Neuronal stem cell (in vitro differentiated cells): ENCODE measurements at regions not wholly inside any gene's neighbourhood (a gene's known extent, or its start where the extent isn't known, plus 50 kb on each side); places are given as distances from the start of the nearest gene placed in this dataset.
"Not testable (repeated sequence)": the region's sequence is repeated elsewhere in the genome, so short reads cannot be mapped to it uniquely, and the experiment has no call there.

ENCODE experiments used
- DNase-seq: peaks from one replicate; pipeline ENCODE4 v3.0.0-alpha.2; 2013; ENCODE audit warnings: low spot score
- H2AFZ ChIP-seq: one replicate; pipeline ENCODE4 v1.6.1; 2013; ENCODE audit warnings: mild to moderate bottlenecking, low read length, inconsistent platforms
- H2AK5ac ChIP-seq: 2 replicates; pipeline ENCODE4 v1.6.1; 2013; ENCODE audit warnings: low read depth, mild to moderate bottlenecking, inconsistent platforms, low read length, moderate library complexity, mixed read lengths
- H2BK120ac ChIP-seq: 2 replicates; pipeline ENCODE4 v1.6.1; 2013; ENCODE audit warnings: low read depth, mild to moderate bottlenecking, inconsistent platforms, low read length, moderate library complexity, mixed read lengths
- H2BK12ac ChIP-seq: one replicate; pipeline ENCODE4 v1.6.1; 2013; ENCODE audit warnings: low read length, inconsistent platforms
- H2BK15ac ChIP-seq: 2 replicates; pipeline ENCODE4 v1.6.1; 2013; ENCODE audit warnings: mild to moderate bottlenecking, low read length, inconsistent platforms, mixed read lengths
- H2BK5ac ChIP-seq: one replicate; pipeline ENCODE4 v1.6.1; 2013; ENCODE audit warnings: inconsistent platforms, mild to moderate bottlenecking, low read length, moderate library complexity
- H3K14ac ChIP-seq: one replicate; pipeline ENCODE4 v1.6.1; 2013; ENCODE audit warnings: low read length, inconsistent platforms
- H3K18ac ChIP-seq: 2 replicates; pipeline ENCODE4 v1.6.1; 2013; ENCODE audit warnings: low read length, inconsistent platforms
- H3K23ac ChIP-seq: 2 replicates; pipeline ENCODE4 v1.6.1; 2013; ENCODE audit warnings: low read depth, mild to moderate bottlenecking, mixed read lengths, low read length, inconsistent platforms; ENCODE audit not compliant: poor library complexity
- H3K27ac ChIP-seq: replicated peaks from 3 replicates; pipeline ENCODE4 v1.5.1; 2013; ENCODE audit warnings: low read length, inconsistent platforms
- H3K27me3 ChIP-seq, 3 experiments: 2 replicates each; pipeline ENCODE4 v1.6.1; 2013; ENCODE audit warnings: low read length in 3 of 3, mild to moderate bottlenecking in 2 of 3, inconsistent platforms in 1 of 3, low read depth in 1 of 3, mixed read lengths in 1 of 3, moderate library complexity in 1 of 3; ENCODE audit not compliant: control insufficient read depth in 3 of 3, insufficient read depth in 3 of 3
- H3K36me3 ChIP-seq, 2 donors: replicated peaks in 1 of 2; 2 replicates each; pipeline ENCODE4 v1.6.1; 2013; ENCODE audit warnings: low read length in 2 of 2; ENCODE audit not compliant: control insufficient read depth in 2 of 2, insufficient read depth in 2 of 2
- H3K4ac ChIP-seq: 2 replicates; pipeline ENCODE4 v1.6.1; 2013; ENCODE audit warnings: inconsistent platforms, mild to moderate bottlenecking, low read length, moderate library complexity
- H3K4me1 ChIP-seq, 2 donors: 1 replicate in 1 of 2; 2 replicates in 1 of 2; pipeline ENCODE4 v1.6.1; 2013; ENCODE audit warnings: low read length in 2 of 2, low read depth in 1 of 2; ENCODE audit not compliant: control insufficient read depth in 2 of 2, insufficient read depth in 1 of 2
- H3K4me2 ChIP-seq: one replicate; pipeline ENCODE4 v1.6.1; 2013; ENCODE audit warnings: mild to moderate bottlenecking, low read length, inconsistent platforms; ENCODE audit not compliant: insufficient read depth, poor library complexity, severe bottlenecking
- H3K4me3 ChIP-seq, 2 donors: 2 replicates each; pipeline ENCODE4 v1.5.1; 2013; ENCODE audit warnings: low read length in 2 of 2, mild to moderate bottlenecking in 2 of 2, inconsistent platforms in 1 of 2, moderate library complexity in 1 of 2
- H3K79me1 ChIP-seq: one replicate; pipeline ENCODE4 v1.6.1; 2013; ENCODE audit warnings: low read depth, mild to moderate bottlenecking, inconsistent platforms, low read length, moderate library complexity
- H3K9ac ChIP-seq: one replicate; pipeline ENCODE4 v1.6.1; 2013; ENCODE audit warnings: mild to moderate bottlenecking, low read depth, low read length, inconsistent platforms; ENCODE audit not compliant: poor library complexity
- H3K9me3 ChIP-seq, 2 donors: replicated peaks in 1 of 2; 2 replicates each; pipeline versions ENCODE3 to v1.6.1; 2013; ENCODE audit warnings: low read length in 2 of 2, mild to moderate bottlenecking in 2 of 2, inconsistent platforms in 1 of 2, low read depth in 1 of 2, mixed read lengths in 1 of 2, moderate library complexity in 1 of 2; ENCODE audit not compliant: control insufficient read depth in 2 of 2, insufficient read depth in 1 of 2
- H4K8ac ChIP-seq: one replicate; pipeline ENCODE4 v1.6.1; 2013; ENCODE audit warnings: low read depth, mild to moderate bottlenecking, inconsistent platforms, low read length, moderate library complexity
- H4K91ac ChIP-seq: one replicate; pipeline ENCODE4 v1.6.1; 2013; ENCODE audit warnings: low read length, low read depth, mild to moderate bottlenecking, inconsistent platforms; ENCODE audit not compliant: poor library complexity
- WGBS, 2 donors: extraction: QIAGEN DNeasy Blood & Tissue Kit; methylation state at CpG; one replicate each; pipeline ENCODE4 v1.1.7; 2013; ENCODE audit warnings: missing lambda C conversion rate in 2 of 2, mixed read lengths in 1 of 2; ENCODE audit not compliant: insufficient read length in 2 of 2, insufficient replicate concordance in 1 of 2; ENCODE audit errors: extremely low coverage in 2 of 2; 5-methylcytosine and 5-hydroxymethylcytosine counted together

DNA sequence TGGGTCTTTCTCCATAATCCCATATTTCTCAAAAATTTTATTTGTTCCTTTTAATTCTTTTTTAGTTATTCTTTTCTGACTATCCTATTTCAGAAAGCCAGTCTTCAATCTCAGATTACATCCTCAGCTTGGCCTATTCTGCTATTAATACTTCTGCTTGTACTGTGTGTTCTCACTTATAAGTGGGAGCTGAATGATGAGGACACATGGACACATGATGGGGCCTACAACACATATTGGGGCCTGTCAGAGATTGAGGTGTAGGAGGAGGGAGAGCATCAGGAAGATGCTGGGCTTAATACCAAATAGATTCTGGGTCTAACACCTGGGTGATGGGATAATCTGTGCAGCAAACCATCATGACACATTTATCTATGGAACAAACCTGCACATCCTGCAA is 82.3 kb downstream of the MAGEE1 start:
- no peak overlapping the region for H3K18ac ChIP-seq
- H3K27ac ChIP-seq: no peak overlapping the region
- no peak overlapping the region for H4K8ac ChIP-seq
- no peak overlapping the region for H3K4me3 ChIP-seq
- no peak overlapping the region for H2BK12ac ChIP-seq
- no peak overlapping the region for H3K23ac ChIP-seq
- H2BK120ac ChIP-seq: no peak overlapping the region
- H2AK5ac ChIP-seq: no peak overlapping the region
- H4K91ac ChIP-seq: no peak overlapping the region
- H3K14ac ChIP-seq: no peak overlapping the region
- DNase-seq: no peak
- H3K36me3 ChIP-seq: no peaks in the 10 kb centered on the region
- no peak overlapping the region for H2AFZ ChIP-seq
- no peaks in the 10 kb centered on the region for H3K9me3 ChIP-seq
- H2BK5ac ChIP-seq: no peak overlapping the region
- no peak overlapping the region for H3K9ac ChIP-seq
- H3K27me3 ChIP-seq: no peaks in the 10 kb centered on the region
- H3K4me2 ChIP-seq: no peak overlapping the region
- no peak overlapping the region for H2BK15ac ChIP-seq
- H3K79me1 ChIP-seq: no peaks in the 10 kb centered on the region
- H3K4me1 ChIP-seq: no peaks in the 10 kb centered on the region
- H3K4ac ChIP-seq: no peak overlapping the region

DNA sequence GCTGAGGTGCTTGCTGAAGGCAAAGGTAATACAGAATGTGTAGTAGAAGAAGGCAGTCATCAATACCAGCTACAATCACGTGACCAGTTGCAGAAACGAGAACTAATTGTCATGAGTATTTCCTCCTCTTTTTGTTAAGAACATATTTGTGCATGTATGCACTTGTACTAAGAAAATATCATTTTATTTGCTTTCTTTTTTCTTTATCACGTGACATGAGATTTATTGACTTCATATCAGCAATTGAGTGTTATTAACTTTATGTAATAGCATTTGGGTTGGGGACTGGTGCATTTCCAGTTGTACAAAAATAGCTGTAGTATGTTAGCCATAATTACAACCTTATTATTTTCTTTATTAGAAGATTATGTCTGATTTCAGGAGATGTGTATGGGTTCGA is 90.0 kb downstream of the MAGEE1 start:
- Histone ChIP-seq H3K27me3 (no peaks in the 10 kb centered on the region), H3K4me2 (no peak overlapping the region), H2BK12ac (no peak overlapping the region), H3K23ac (no peak overlapping the region), H3K4me1 (no peaks in the 10 kb centered on the region), H3K4ac (no peak overlapping the region), H4K8ac (no peak overlapping the region), H3K18ac (no peak overlapping the region), H3K14ac (no peak overlapping the region), H3K4me3 (no peak overlapping the region), H3K27ac (no peak overlapping the region), H2BK5ac (no peak overlapping the region), H3K9ac (no peak overlapping the region), H3K9me3 (no peaks in the 10 kb centered on the region), H2AFZ (no peak overlapping the region), H2BK15ac (no peak overlapping the region), H2AK5ac (no peak overlapping the region), H3K36me3 (no peaks in the 10 kb centered on the region), H4K91ac (no peak overlapping the region), H2BK120ac (no peak overlapping the region), H3K79me1 (no peaks in the 10 kb centered on the region)
- no peak for DNase-seq
- no CpG with 5 or more reads among the region's 4 CpGs for WGBS, 2 donors

- no peaks in the 10 kb centered on the region for H3K4me1 ChIP-seq
- no peak for DNase-seq
- H2BK120ac ChIP-seq: no peak overlapping the region
- no peak overlapping the region for H2BK12ac ChIP-seq
- H4K8ac ChIP-seq: no peak overlapping the region
- H3K4me2 ChIP-seq: no peak overlapping the region
- H4K91ac ChIP-seq: no peak overlapping the region
- H2BK15ac ChIP-seq: no peak overlapping the region
- H3K14ac ChIP-seq: no peak overlapping the region
- H2BK5ac ChIP-seq: no peak overlapping the region
- H3K18ac ChIP-seq: no peak overlapping the region
- no peak overlapping the region for H3K27ac ChIP-seq
- no peak overlapping the region for H3K23ac ChIP-seq
- no peak overlapping the region for H2AFZ ChIP-seq
- H2AK5ac ChIP-seq: no peak overlapping the region
- no peaks in the 10 kb centered on the region for H3K79me1 ChIP-seq
- no peaks in the 10 kb centered on the region for H3K9me3 ChIP-seq
- H3K4ac ChIP-seq: no peak overlapping the region
- H3K9ac ChIP-seq: peak overlapping the region; percentile 4
- WGBS, 2 donors: no CpG with 5 or more reads among the region's 23 CpGs
- H3K36me3 ChIP-seq: no peaks in the 10 kb centered on the region
- no peaks in the 10 kb centered on the region for H3K27me3 ChIP-seq
- H3K4me3 ChIP-seq: no peak overlapping the region
Observed at GRCh38 chrX:76520273-76521054, 93.0 kb downstream of the MAGEE1 start.

DNA sequence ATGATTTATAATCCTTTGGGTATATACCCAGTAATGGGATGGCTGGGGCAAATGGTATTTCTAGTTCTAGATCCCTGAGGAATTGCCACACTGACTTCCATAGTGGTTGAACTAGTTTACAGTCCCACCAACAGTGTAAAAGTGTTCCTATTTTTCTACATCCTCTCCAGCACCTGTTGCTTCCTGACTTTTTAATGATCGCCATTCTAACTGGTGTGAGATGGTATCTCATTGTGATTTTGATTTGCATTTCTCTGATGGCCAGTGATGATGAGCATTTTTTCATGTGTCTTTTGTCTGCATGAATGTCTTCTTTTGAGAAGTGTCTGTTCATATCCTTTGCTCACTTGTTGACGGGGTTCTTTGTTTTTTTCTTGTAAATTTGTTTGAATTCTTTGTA is 108.2 kb downstream of the MAGEE1 start:
- H3K36me3 ChIP-seq, H2AK5ac ChIP-seq, H2AFZ ChIP-seq, DNase-seq, H3K23ac ChIP-seq, H3K18ac ChIP-seq, H3K79me1 ChIP-seq, H3K4me1 ChIP-seq, H3K9ac ChIP-seq, H3K4ac ChIP-seq, H3K4me2 ChIP-seq, H2BK120ac ChIP-seq, H3K9me3 ChIP-seq, H3K14ac ChIP-seq, H4K91ac ChIP-seq, H2BK5ac ChIP-seq, H2BK12ac ChIP-seq, H4K8ac ChIP-seq, H3K4me3 ChIP-seq, H3K27me3 ChIP-seq, H3K27ac ChIP-seq, H2BK15ac ChIP-seq: not testable (repeated sequence)
- no CpG with 5 or more reads among the region's 2 CpGs for WGBS, 2 donors
